OCI-LY1 (cell line): ENCODE measurements at regions not wholly inside any gene's neighbourhood (a gene's known extent, or its start where the extent isn't known, plus 50 kb on each side); places are given as distances from the start of the nearest gene placed in this dataset.

Source experiments
- H2AFZ ChIP-seq: fragments of 200-600 bp; sonication (generic), shearing (Covaris generic); 2 replicates; pipeline ENCODE4 v1.6.0; 2014; ENCODE audit warnings: antibody characterized with exemption, mild to moderate bottlenecking, low read length
- H3F3A ChIP-seq: fragments of 200-600 bp; sonication (generic), shearing (Covaris generic); 2 replicates; pipeline ENCODE4 v1.6.0; 2014; ENCODE audit warnings: mild to moderate bottlenecking, antibody characterized with exemption, low read length, moderate library complexity; ENCODE audit not compliant: insufficient read depth
- H3K27ac ChIP-seq: fragments of 200-600 bp; sonication (generic); 2 replicates; pipeline ENCODE4 v1.5.1; 2014; ENCODE audit warnings: low read length, mixed run types, mild to moderate bottlenecking, low read depth; ENCODE audit not compliant: poor library complexity, severe bottlenecking
- H3K27me3 ChIP-seq: fragments of 200-600 bp; sonication (generic); 2 replicates; pipeline ENCODE4 v1.6.0; 2014; ENCODE audit warnings: antibody characterized with exemption, mild to moderate bottlenecking, low read length, moderate library complexity; ENCODE audit not compliant: insufficient read depth
- H3K36me3 ChIP-seq: fragments of 200-600 bp; sonication (generic); 2 replicates; pipeline ENCODE4 v1.6.1; 2014; ENCODE audit warnings: mild to moderate bottlenecking, antibody characterized with exemption, low read length, moderate library complexity, mixed read lengths; ENCODE audit not compliant: insufficient read depth
- H3K4me1 ChIP-seq: fragments of 200-600 bp; sonication (generic); 2 replicates; pipeline ENCODE4 v1.5.1; 2014; ENCODE audit warnings: mild to moderate bottlenecking, low read length, moderate library complexity; ENCODE audit not compliant: insufficient read depth, severe bottlenecking
- H3K4me2 ChIP-seq: fragments of 200-600 bp; sonication (generic), shearing (Covaris generic); 2 replicates; pipeline ENCODE4 v1.6.1; 2014; ENCODE audit warnings: low read length
- H3K4me3 ChIP-seq: fragments of 200-600 bp; sonication (generic); 2 replicates; pipeline ENCODE4 v1.5.1; 2014; ENCODE audit warnings: low read length, low read depth, mild to moderate bottlenecking, mixed read lengths; ENCODE audit not compliant: poor library complexity, severe bottlenecking
- H3K79me2 ChIP-seq: fragments of 200-600 bp; shearing (Covaris generic); 2 replicates; pipeline ENCODE4 v1.6.1; 2016; ENCODE audit warnings: mixed run types, low read length, mixed read lengths; ENCODE audit not compliant: insufficient read depth
- H3K9ac ChIP-seq: fragments of 200-600 bp; sonication (generic), shearing (Covaris generic); 2 replicates; pipeline ENCODE4 v1.6.1; 2014; ENCODE audit warnings: mild to moderate bottlenecking, low read length, mixed read lengths
- H3K9me2 ChIP-seq: fragments of 200-600 bp; sonication (generic), shearing (Covaris generic); 2 replicates; pipeline ENCODE4 v1.6.1; 2014; ENCODE audit warnings: low read depth, mild to moderate bottlenecking, low read length, mixed read lengths
- H3K9me3 ChIP-seq: fragments of 200-600 bp; shearing (Covaris generic); 2 replicates; pipeline ENCODE4 v1.6.1; 2014; ENCODE audit warnings: low read length, mixed read lengths
- H4K20me1 ChIP-seq: fragments of 200-600 bp; sonication (generic), shearing (Covaris generic); 2 replicates; pipeline ENCODE4 v1.6.0; 2016; ENCODE audit warnings: mild to moderate bottlenecking, low read length; ENCODE audit not compliant: insufficient read depth
- EZH2 ChIP-seq: fragments of 200-600 bp; sonication (generic), shearing (Covaris generic); IDR thresholded peaks from 2 replicates; pipeline ENCODE4 v1.8.0; 2017; ENCODE audit warnings: borderline replicate concordance, mixed run types, mild to moderate bottlenecking, antibody characterized with exemption, low read length, moderate library complexity, mixed read lengths
- TF ChIP-seq, protein P1 (sequence below): fragments of 200-600 bp; sonication (generic), shearing (Covaris generic); IDR thresholded peaks from 2 replicates; pipeline ENCODE4 v1.5.1; 2017; ENCODE audit warnings: mild to moderate bottlenecking, antibody characterized with exemption, low read length, moderate library complexity, mixed read lengths

DNA sequence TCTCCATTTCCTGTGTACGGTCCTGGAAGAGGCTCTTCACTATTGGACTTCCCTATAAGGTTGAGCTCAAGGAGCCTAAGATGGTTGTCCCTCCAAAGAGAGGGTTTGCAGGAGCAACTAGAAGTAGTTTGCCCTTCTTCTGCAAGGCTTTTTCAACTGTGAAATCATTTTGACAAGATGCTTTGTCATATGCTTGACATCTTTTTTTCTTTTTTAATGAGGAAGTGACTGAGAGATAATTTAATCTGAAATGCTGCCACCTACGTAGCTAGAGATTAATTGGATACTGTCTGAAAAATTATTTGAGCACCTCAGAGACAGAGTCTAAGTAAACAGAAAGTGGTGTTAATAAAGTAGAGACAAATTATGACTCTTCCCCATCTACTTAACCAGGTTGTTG, 97.0 kb downstream of the CHRM3 start:
- no peaks in the 10 kb centered on the region for H3K27me3 ChIP-seq
- no peaks in the 10 kb centered on the region for H3K9me3 ChIP-seq
- H3K4me1 ChIP-seq: no peaks in the 10 kb centered on the region
- no peak overlapping the region for H3K27ac ChIP-seq
- no peak overlapping the region for H3K4me3 ChIP-seq
- H3K9ac ChIP-seq: no peak overlapping the region
- H3K4me2 ChIP-seq: no peak overlapping the region
- no peaks in the 10 kb centered on the region for H3K9me2 ChIP-seq
- no peaks in the 10 kb centered on the region for H3K36me3 ChIP-seq
- TF ChIP-seq, protein P1, sequence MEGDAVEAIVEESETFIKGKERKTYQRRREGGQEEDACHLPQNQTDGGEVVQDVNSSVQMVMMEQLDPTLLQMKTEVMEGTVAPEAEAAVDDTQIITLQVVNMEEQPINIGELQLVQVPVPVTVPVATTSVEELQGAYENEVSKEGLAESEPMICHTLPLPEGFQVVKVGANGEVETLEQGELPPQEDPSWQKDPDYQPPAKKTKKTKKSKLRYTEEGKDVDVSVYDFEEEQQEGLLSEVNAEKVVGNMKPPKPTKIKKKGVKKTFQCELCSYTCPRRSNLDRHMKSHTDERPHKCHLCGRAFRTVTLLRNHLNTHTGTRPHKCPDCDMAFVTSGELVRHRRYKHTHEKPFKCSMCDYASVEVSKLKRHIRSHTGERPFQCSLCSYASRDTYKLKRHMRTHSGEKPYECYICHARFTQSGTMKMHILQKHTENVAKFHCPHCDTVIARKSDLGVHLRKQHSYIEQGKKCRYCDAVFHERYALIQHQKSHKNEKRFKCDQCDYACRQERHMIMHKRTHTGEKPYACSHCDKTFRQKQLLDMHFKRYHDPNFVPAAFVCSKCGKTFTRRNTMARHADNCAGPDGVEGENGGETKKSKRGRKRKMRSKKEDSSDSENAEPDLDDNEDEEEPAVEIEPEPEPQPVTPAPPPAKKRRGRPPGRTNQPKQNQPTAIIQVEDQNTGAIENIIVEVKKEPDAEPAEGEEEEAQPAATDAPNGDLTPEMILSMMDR: no peak
- TF ChIP-seq EZH2: no peak
- no peaks in the 10 kb centered on the region for H3K79me2 ChIP-seq
- H4K20me1 ChIP-seq: no peaks in the 10 kb centered on the region
- no peak overlapping the region for H2AFZ ChIP-seq
- no peaks in the 10 kb centered on the region for H3F3A ChIP-seq

DNA sequence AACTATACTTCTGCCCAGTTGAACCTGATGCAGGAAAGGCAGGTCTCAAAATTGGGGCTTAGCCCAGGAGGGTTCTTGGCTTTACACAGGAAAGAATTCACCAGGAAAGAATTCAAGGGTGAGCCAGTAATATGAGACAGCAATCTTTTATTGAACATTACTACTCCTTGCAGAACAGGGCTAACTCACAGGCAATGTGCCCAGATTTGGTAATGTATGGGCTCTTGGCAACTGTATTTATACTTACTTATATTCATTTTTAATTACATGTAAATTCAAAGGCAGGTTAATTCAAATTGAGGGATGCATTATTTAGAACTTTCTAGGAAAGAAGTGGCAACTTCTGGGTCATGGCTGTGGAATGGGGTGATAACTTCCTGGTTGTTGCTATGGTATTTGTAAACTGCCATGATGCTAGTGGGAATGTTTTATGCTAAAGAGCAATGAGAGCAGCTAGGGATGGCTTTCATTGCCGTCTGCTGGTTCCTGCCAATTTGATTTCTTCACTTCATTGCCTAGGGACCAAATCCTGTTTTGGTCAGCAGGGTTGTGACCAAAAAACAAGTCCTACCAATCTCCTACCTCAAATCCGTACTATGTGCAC, 107.5 kb downstream of the CHRM3 start:
- no peaks in the 10 kb centered on the region for H3K9me3 ChIP-seq
- H3K9ac ChIP-seq: no peak overlapping the region
- H3K27me3 ChIP-seq: no peaks in the 10 kb centered on the region
- no peak overlapping the region for H2AFZ ChIP-seq
- no peaks in the 10 kb centered on the region for H3K9me2 ChIP-seq
- H3F3A ChIP-seq: no peaks in the 10 kb centered on the region
- H3K4me1 ChIP-seq: no peaks in the 10 kb centered on the region
- no peaks in the 10 kb centered on the region for H4K20me1 ChIP-seq
- TF ChIP-seq, protein P1: no peak
- TF ChIP-seq EZH2: no peak
- no peak overlapping the region for H3K4me3 ChIP-seq
- no peak overlapping the region for H3K27ac ChIP-seq
- no peaks in the 10 kb centered on the region for H3K36me3 ChIP-seq
- no peak overlapping the region for H3K4me2 ChIP-seq
- no peaks in the 10 kb centered on the region for H3K79me2 ChIP-seq

DNA sequence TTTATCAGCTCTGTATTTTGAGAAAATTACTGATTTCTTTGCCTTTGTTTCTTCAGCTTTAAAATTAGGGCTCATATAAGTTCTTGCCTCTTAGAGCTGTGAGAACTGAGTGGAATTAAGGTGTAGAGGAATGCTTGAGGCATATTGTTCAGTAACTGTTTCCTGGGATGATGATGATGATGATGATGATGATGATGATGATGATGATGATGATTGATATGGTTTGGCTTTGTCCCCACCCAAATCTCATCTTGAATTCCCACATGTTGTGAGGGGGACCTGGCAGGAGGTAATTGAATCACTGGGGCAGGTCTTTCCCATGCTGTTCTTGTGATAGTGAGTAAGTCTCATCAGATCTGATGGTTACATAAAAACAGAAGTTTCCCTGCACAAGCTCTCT, 118.7 kb downstream of the CHRM3 start:
- Histone ChIP-seq H3K4me2 (no peak overlapping the region), H3K27me3 (no peaks in the 10 kb centered on the region)

More for the DNA sequence above, 118.7 kb downstream of the CHRM3 start:
- no peaks in the 10 kb centered on the region for H4K20me1 ChIP-seq
- H3K9ac ChIP-seq: no peak overlapping the region
- H2AFZ ChIP-seq: no peak overlapping the region
- TF ChIP-seq EZH2: no peak
- TF ChIP-seq, protein P1: no peak
- no peaks in the 10 kb centered on the region for H3K9me2 ChIP-seq
- H3K79me2 ChIP-seq: no peaks in the 10 kb centered on the region
- H3K9me3 ChIP-seq: no peaks in the 10 kb centered on the region
- no peaks in the 10 kb centered on the region for H3F3A ChIP-seq
- H3K36me3 ChIP-seq: no peaks in the 10 kb centered on the region
- H3K27ac ChIP-seq: no peak overlapping the region
- no peaks in the 10 kb centered on the region for H3K4me1 ChIP-seq
- H3K4me3 ChIP-seq: no peak overlapping the region
